ENCODE measurements at regions not wholly inside any gene's neighbourhood (a gene's known extent, or its start where the extent isn't known, plus 50 kb on each side); places are given as distances from the start of the nearest gene placed in this dataset.
A peak's percentile ranks its signal among the peaks of the same experiment; 100 is the strongest.

DNA sequence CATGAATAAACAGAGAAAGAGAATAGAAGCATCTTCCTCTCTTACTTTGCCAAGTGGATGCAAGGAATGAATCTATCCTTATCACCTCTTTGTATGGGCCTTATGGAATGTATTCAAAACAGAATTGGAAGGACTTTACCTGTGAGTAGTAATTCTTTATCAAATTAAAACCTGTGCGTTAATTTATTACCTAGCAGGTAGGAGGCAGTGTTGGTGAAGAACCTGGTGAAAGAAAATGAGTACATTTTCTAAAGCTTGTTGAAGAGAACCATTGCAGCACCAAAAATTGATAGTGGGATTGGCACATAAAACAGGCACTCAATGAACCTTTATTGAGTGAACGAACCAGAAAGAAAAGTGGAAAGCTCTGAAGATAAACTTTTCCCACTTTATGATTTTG, 1302.1 kb upstream of the CELF4 start:
- no peak overlapping the region for H3K27ac ChIP-seq
- intact Hi-C loops (cut with DNase I): no loop called here
- no peak for TF ChIP-seq POLR2A (IDR thresholded peaks at IDR 0.05)
- TF ChIP-seq, protein P1, sequence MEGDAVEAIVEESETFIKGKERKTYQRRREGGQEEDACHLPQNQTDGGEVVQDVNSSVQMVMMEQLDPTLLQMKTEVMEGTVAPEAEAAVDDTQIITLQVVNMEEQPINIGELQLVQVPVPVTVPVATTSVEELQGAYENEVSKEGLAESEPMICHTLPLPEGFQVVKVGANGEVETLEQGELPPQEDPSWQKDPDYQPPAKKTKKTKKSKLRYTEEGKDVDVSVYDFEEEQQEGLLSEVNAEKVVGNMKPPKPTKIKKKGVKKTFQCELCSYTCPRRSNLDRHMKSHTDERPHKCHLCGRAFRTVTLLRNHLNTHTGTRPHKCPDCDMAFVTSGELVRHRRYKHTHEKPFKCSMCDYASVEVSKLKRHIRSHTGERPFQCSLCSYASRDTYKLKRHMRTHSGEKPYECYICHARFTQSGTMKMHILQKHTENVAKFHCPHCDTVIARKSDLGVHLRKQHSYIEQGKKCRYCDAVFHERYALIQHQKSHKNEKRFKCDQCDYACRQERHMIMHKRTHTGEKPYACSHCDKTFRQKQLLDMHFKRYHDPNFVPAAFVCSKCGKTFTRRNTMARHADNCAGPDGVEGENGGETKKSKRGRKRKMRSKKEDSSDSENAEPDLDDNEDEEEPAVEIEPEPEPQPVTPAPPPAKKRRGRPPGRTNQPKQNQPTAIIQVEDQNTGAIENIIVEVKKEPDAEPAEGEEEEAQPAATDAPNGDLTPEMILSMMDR (IDR thresholded peaks at IDR 0.05): peak in 1 of 4 donors; percentile 10
- no peaks in the 10 kb centered on the region for H3K9me3 ChIP-seq
- ATAC-seq: no peak
- H3K4me1 ChIP-seq: no peaks in the 10 kb centered on the region
- H3K4me3 ChIP-seq: no peak overlapping the region
- DNase-seq: no peak
- no peaks in the 10 kb centered on the region for H3K27me3 ChIP-seq
- 64% methylated on average over 2 of the region's 2 CpGs for WGBS (ENCODE audit: insufficient coverage, low coverage, low lambda C conversion rate, missing lambda C conversion rate)
- no peaks in the 10 kb centered on the region for H3K36me3 ChIP-seq

DNA sequence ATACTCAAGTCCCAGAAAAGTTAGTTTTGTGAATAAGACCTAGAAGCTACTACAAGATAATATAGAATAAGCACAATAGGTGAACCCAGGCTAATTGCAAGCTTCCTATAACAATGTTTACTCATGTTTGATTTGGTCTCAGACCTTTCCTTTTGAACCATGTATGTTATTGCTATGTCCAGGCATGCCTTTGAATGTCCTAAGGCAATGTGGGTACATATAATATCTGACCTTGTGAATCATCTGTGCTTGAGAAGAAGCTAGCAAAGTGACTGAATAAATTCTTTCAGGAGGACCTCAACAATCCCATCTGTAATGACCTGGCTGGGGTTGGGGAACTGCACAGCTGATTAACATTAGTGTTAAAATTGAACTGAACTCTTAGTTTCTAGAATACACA, 1285.9 kb upstream of the CELF4 start:
- DNase-seq: no peak
- intact Hi-C loops (cut with DNase I): no loop called here
- no peaks in the 10 kb centered on the region for H3K4me1 ChIP-seq
- no peaks in the 10 kb centered on the region for H3K36me3 ChIP-seq
- no peak for ATAC-seq
- TF ChIP-seq POLR2A (IDR thresholded peaks at IDR 0.05): no peak
- TF ChIP-seq, protein P1 (IDR thresholded peaks at IDR 0.05): no peak
- no peak overlapping the region for H3K27ac ChIP-seq
- H3K9me3 ChIP-seq: no peaks in the 10 kb centered on the region
- no peaks in the 10 kb centered on the region for H3K27me3 ChIP-seq
- H3K4me3 ChIP-seq: no peak overlapping the region

DNA sequence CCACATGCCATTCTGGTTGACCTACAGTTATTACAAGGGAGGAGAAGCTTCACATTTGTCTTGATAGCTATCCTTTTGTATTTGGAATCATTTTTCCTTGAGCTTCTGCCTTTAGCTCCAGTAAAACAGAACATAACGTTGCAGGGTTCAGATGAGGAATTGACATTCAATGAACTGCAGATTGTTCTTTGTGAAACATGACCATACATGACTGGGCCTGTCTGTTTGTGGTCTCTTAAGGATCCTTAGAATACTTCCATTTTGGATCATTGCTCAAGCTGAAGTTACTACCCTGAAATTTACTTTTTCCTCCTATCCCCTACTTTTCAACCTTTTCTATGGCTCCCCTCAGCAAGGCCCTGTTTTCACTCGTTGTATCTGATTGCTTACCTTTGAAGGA, 1281.7 kb upstream of the CELF4 start:
- DNase-seq (no peak), ATAC-seq (no peak)
- intact Hi-C loops (cut with DNase I): no loop called here
- Histone ChIP-seq H3K27me3 (no peaks in the 10 kb centered on the region), H3K9me3 (no peaks in the 10 kb centered on the region), H3K27ac (no peak overlapping the region), H3K4me1 (no peaks in the 10 kb centered on the region), H3K4me3 (no peak overlapping the region), H3K36me3 (no peaks in the 10 kb centered on the region)
- 35% methylated on average over 2 of the region's 2 CpGs for WGBS (ENCODE audit: insufficient coverage, low coverage, low lambda C conversion rate, missing lambda C conversion rate)
- TF ChIP-seq POLR2A (IDR thresholded peaks at IDR 0.05): no peak
- TF ChIP-seq, protein P1 (IDR thresholded peaks at IDR 0.05): no peak

DNA sequence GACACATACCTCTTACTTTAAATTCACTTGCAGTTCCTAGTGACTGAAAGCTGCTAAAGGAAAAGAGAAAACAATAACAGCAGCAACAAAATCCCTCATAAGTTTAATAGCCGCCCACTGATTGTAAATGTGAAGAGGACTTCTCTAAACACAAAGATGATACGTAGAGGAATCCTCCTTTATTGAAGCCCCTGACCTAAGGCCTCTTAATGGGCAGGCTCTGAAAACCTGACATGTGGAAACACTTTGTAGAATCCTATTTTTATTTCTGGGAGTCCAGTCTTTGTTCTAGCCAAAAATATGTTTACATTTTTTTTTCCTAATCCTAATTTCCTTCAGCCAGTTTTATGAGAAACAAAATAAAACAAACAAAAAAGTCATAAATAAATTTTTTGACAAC, 1277.7 kb upstream of the CELF4 start:
- H3K4me3 ChIP-seq: no peak overlapping the region
- ATAC-seq: no peak
- no peak for TF ChIP-seq POLR2A (IDR thresholded peaks at IDR 0.05)
- TF ChIP-seq, protein P1 (IDR thresholded peaks at IDR 0.05): no peak
- DNase-seq: no peak
- intact Hi-C loops (cut with DNase I): no loop called here
- WGBS (ENCODE audit: insufficient coverage, low coverage, low lambda C conversion rate, missing lambda C conversion rate): 65% methylated on average over 2 of the region's 2 CpGs
- H3K27ac ChIP-seq: no peak overlapping the region
- no peaks in the 10 kb centered on the region for H3K27me3 ChIP-seq
- no peaks in the 10 kb centered on the region for H3K4me1 ChIP-seq
- H3K9me3 ChIP-seq: no peaks in the 10 kb centered on the region
- H3K36me3 ChIP-seq: no peaks in the 10 kb centered on the region

DNA sequence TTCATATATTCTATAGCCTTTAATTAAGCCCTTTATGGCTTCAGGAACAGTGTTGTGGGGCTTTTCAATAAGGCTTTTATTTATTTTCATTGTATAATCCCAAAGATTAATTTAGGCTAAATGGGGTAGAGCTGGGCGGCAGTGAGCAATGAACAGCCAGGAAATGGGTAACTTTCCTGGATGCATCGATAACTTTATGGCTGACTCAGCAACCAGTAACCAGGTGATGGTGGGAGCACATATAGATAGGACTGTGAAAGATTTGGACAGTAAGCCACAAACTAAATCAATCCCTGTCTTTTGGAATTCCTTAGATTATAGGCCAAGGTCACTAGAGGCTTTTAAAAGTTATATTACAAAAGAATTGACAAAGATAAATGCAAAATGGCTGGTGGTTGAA, 1260.6 kb upstream of the CELF4 start:
- no peaks in the 10 kb centered on the region for H3K36me3 ChIP-seq
- H3K4me3 ChIP-seq: no peak overlapping the region
- intact Hi-C loops (cut with DNase I): no loop called here
- no peak for DNase-seq
- H3K9me3 ChIP-seq: no peaks in the 10 kb centered on the region
- TF ChIP-seq POLR2A (IDR thresholded peaks at IDR 0.05): no peak
- TF ChIP-seq, protein P1 (IDR thresholded peaks at IDR 0.05): no peak
- no peak overlapping the region for H3K27ac ChIP-seq
- H3K4me1 ChIP-seq: no peaks in the 10 kb centered on the region
- no peak for ATAC-seq
- 81% methylated on average over 2 of the region's 2 CpGs for WGBS (ENCODE audit: insufficient coverage, low coverage, low lambda C conversion rate, missing lambda C conversion rate)
- H3K27me3 ChIP-seq: no peaks in the 10 kb centered on the region
